ENCODE measurements at regions not wholly inside any gene's neighbourhood (a gene's known extent, or its start where the extent isn't known, plus 50 kb on each side); places are given as distances from the start of the nearest gene placed in this dataset.

- TF ChIP-seq CTCF (conservative IDR thresholded peaks at IDR 0.05; ENCODE audit: low read length) (no peak), EZH2phosphoT487 (IDR thresholded peaks at IDR 0.05; ENCODE audit: borderline replicate concordance) (no peak)
Measured at GRCh38 chr4:31134720-31135119, 414.6 kb downstream of the PCDH7 start.

Data from Loucy (cell line).